ENCODE measurements at regions not wholly inside any gene's neighbourhood (a gene's known extent, or its start where the extent isn't known, plus 50 kb on each side); places are given as distances from the start of the nearest gene placed in this dataset.

GRCh38 chr12:105644770-105645169 is 314.3 kb downstream of the C12orf75 start:
- TF ChIP-seq, protein P1, sequence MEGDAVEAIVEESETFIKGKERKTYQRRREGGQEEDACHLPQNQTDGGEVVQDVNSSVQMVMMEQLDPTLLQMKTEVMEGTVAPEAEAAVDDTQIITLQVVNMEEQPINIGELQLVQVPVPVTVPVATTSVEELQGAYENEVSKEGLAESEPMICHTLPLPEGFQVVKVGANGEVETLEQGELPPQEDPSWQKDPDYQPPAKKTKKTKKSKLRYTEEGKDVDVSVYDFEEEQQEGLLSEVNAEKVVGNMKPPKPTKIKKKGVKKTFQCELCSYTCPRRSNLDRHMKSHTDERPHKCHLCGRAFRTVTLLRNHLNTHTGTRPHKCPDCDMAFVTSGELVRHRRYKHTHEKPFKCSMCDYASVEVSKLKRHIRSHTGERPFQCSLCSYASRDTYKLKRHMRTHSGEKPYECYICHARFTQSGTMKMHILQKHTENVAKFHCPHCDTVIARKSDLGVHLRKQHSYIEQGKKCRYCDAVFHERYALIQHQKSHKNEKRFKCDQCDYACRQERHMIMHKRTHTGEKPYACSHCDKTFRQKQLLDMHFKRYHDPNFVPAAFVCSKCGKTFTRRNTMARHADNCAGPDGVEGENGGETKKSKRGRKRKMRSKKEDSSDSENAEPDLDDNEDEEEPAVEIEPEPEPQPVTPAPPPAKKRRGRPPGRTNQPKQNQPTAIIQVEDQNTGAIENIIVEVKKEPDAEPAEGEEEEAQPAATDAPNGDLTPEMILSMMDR (IDR thresholded peaks at IDR 0.05): no peak
- TF ChIP-seq EP300 (IDR thresholded peaks at IDR 0.05) (no peak), POLR2A (IDR thresholded peaks at IDR 0.05) (no peak), POLR2AphosphoS5 (IDR thresholded peaks at IDR 0.05) (no peak)

Data from upper lobe of left lung (tissue), 4 donors.